ENCODE measurements at regions not wholly inside any gene's neighbourhood (a gene's known extent, or its start where the extent isn't known, plus 50 kb on each side); places are given as distances from the start of the nearest gene placed in this dataset.

DNA sequence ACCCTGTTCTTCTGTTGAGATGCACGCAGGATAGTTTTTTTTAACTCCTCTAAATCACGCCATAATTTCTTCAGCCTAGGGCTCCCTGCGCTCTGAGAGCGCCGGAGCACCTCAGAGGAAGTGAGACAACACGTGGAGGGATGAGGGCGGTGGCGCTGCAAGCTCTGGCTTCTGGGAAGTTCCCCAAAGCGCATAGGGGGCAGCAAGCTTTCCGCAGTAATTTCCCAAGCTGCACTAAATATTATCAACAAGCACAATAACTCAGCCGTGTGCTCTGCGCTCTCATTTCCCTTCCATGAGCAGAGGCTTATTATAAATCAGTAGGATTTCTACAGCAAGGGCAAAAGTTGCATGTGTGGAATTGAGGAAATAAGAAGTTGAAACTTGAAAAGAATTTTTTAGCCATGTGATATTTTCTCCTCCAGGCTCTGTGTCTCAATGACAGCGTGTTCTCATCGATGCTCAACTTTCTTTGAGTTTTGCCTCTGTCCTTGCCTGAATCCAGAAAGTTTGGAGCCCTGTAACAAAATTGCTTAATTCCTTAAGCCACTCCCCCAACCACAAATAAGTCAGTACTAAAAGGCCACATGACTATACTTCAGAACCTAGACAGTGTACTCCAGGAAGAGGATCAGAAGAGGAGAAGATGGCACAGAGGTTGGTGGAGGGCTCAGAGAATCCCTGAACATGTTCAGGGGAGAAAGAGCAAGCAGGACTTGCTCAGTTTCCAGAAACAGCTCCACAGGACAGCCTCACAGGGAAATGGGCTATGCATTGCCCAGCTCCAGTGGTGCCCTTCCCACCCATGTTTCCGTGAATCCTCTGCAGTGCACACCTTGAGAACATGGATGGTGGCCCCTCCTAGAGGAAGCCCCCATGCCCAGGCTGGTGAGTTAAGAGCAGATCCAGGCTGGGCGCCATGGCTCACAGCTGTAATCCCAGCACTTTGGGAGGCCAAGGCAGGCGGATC, 221.5 kb upstream of the GHITM start:
- CTCF ChIA-PET: interaction anchor here (1.0 to 1.7 kb wide), 2 partner anchors 9 to 109 kb away, joined by 3 to 5 read pairs; no protein-coding TSS in a partner anchor
- Histone ChIP-seq H3K79me2 (ENCODE audit: control insufficient read depth, insufficient read depth, low read length) (no peaks in the 10 kb centered on the region), H2AFZ (ENCODE audit: low read depth, low read length) (no peak overlapping the region), H3K36me3 (ENCODE audit: control insufficient read depth in 2 of 2, extremely low read depth in 1 of 2, insufficient read depth in 2 of 2, low read length in 2 of 2) (no peaks in the 10 kb centered on the region), H3K9me1 (replicated peaks; ENCODE audit: control insufficient read depth, extremely low read depth, insufficient read depth, low read length) (no peaks in the 10 kb centered on the region), H3K9ac (replicated peaks; ENCODE audit: extremely low read depth, insufficient read depth, low read length) (no peak overlapping the region), H3K4me2 (ENCODE audit: insufficient read depth, low read length) (no peak overlapping the region), H3K9me3 (replicated peaks; ENCODE audit: control insufficient read depth, insufficient read depth, low read length) (no peaks in the 10 kb centered on the region), H4K20me1 (replicated peaks; ENCODE audit: control insufficient read depth, extremely low read depth, insufficient read depth, low read length) (no peaks in the 10 kb centered on the region), H3K27me3 (ENCODE audit: control insufficient read depth in 2 of 2, insufficient read depth in 2 of 2, low read length in 2 of 2) (no peaks in the 10 kb centered on the region), H3K4me1 (ENCODE audit: control insufficient read depth, extremely low read depth, insufficient read depth, low read length) (no peaks in the 10 kb centered on the region), H3K4me3 (replicated peaks in 1 of 3; ENCODE audit: insufficient read depth in 1 of 3, low read depth in 1 of 3, low read length in 3 of 3) (no peak overlapping the region), H3K27ac (ENCODE audit: insufficient read depth, low read depth, low read length) (no peak overlapping the region)
- POLR2A ChIA-PET: interaction anchor here (0.7 kb wide), 1 partner anchor 41 kb away, joined by 4 read pairs; no protein-coding TSS in a partner anchor
- DNase-seq (ENCODE audit: low read depth, low spot score): peak; percentile 3
- no peak for FAIRE-seq
- BruUV-seq (replicated peaks): no TSS peak
- intact Hi-C loops (cut with micrococcal nuclease) (no loop called here), dilution Hi-C loops (cut with MboI; ENCODE audit: extremely low pct_ligation_motif_present, low sequenced_read_pairs) (no loop called here)
- no peak for TF ChIP-seq EZH2 (IDR thresholded peaks at IDR 0.05; ENCODE audit: borderline replicate concordance, low read depth, low read length, severe bottlenecking)
- TF ChIP-seq, protein P1, sequence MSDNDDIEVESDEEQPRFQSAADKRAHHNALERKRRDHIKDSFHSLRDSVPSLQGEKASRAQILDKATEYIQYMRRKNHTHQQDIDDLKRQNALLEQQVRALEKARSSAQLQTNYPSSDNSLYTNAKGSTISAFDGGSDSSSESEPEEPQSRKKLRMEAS (IDR thresholded peaks at IDR 0.05; ENCODE audit: insufficient read depth, insufficient read length): no peak
- no peak for TF ChIP-seq MYC (IDR thresholded peaks at IDR 0.05; ENCODE audit: low read depth, low read length)
- no peak for TF ChIP-seq JUN (IDR thresholded peaks at IDR 0.05; ENCODE audit: borderline replicate concordance, insufficient read depth, insufficient read length, low read depth)
- TF ChIP-seq POLR2AphosphoS5 (IDR thresholded peaks at IDR 0.05; ENCODE audit: insufficient read depth, low read depth, low read length): no peak
- no peak for TF ChIP-seq FOS (IDR thresholded peaks at IDR 0.05; ENCODE audit: borderline replicate concordance, insufficient read depth, low read length)
- TF ChIP-seq, protein P2, sequence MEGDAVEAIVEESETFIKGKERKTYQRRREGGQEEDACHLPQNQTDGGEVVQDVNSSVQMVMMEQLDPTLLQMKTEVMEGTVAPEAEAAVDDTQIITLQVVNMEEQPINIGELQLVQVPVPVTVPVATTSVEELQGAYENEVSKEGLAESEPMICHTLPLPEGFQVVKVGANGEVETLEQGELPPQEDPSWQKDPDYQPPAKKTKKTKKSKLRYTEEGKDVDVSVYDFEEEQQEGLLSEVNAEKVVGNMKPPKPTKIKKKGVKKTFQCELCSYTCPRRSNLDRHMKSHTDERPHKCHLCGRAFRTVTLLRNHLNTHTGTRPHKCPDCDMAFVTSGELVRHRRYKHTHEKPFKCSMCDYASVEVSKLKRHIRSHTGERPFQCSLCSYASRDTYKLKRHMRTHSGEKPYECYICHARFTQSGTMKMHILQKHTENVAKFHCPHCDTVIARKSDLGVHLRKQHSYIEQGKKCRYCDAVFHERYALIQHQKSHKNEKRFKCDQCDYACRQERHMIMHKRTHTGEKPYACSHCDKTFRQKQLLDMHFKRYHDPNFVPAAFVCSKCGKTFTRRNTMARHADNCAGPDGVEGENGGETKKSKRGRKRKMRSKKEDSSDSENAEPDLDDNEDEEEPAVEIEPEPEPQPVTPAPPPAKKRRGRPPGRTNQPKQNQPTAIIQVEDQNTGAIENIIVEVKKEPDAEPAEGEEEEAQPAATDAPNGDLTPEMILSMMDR (IDR thresholded peaks at IDR 0.05; ENCODE audit: extremely low read depth in 1 of 2, insufficient read depth in 1 of 2, low read depth in 1 of 2, low read length in 2 of 2): no peak
- no peak for TF ChIP-seq POLR2A (IDR thresholded peaks at IDR 0.05; ENCODE audit: low read depth, low read length)
- no peak for TF ChIP-seq GATA2 (IDR thresholded peaks at IDR 0.05; ENCODE audit: insufficient read depth, insufficient read length, low read depth, low read length)

All from endothelial cell of umbilical vein (primary cell).